ENCODE measurements at regions not wholly inside any gene's neighbourhood (a gene's known extent, or its start where the extent isn't known, plus 50 kb on each side); places are given as distances from the start of the nearest gene placed in this dataset.
"Not testable (repeated sequence)": the region's sequence is repeated elsewhere in the genome, so short reads cannot be mapped to it uniquely, and the experiment has no call there.

DNA sequence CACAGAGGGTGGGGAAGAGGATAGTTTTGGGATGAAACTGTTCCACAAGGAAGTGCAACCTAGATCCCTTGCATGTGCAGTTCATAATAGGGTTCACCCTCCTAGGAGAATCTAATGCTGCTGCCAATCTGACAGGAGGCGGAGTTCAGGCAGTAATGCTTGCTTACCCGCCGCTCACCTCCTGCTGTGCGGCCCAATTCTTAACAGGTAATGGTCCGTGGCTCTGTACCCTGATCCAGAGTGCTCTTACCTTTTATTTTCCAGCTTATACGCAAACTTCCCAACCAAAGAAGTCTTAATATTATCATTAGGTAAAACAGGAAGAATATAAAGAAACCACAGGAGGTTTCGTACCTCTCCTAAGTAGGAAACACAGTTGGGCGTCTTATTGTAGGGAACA lies 82.7 kb upstream of the CD302 start:
- Mint-ChIP-seq H3K4me1 (ENCODE audit: low read depth) (peaks cover 8% of the 10 kb centered on the region), H3K36me3 (ENCODE audit: low read depth) (no peaks in the 10 kb centered on the region), H3K27ac (no peak overlapping the region), H3K27me3 (ENCODE audit: insufficient read depth) (peaks cover 12% of the 10 kb centered on the region), H3K9me3 (no peaks in the 10 kb centered on the region), H3K4me3 (no peak overlapping the region)
- no peak for TF ChIP-seq CTCF (IDR thresholded peaks at IDR 0.05)
- DNase-seq, result no peak

DNA sequence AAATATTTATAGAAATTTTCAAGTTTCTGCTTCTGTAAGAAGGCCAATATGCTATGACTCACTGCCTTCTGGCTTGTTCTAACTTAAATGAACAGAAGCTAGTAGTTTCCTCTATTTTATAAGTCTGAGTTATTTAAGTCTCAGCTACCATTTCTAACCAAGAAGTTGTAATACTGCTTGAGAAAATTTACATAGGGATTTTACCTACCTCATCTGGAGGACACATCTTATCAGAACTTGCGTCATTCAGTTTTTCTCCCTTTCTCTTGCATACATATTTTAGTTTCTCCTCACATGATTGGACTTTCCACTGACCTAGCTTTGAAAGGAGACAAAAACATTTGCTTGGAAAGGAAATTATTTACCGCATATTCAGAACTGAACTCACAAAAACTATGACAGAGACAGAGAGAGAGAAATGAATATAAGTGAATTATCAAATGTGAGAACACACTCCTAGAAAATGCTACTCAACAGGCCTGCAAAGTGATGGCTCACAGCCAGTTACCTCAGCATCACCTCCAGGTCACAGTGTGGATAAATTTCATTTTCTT lies 81.1 kb upstream of the CD302 start:
- Mint-ChIP-seq H3K9me3 (no peaks in the 10 kb centered on the region), H3K4me1 (ENCODE audit: low read depth) (peaks cover 8% of the 10 kb centered on the region), H3K36me3 (ENCODE audit: low read depth) (no peaks in the 10 kb centered on the region), H3K27ac (no peak overlapping the region), H3K4me3 (no peak overlapping the region), H3K27me3 (ENCODE audit: insufficient read depth) (peaks cover 12% of the 10 kb centered on the region)
- no peak for TF ChIP-seq CTCF (IDR thresholded peaks at IDR 0.05)
- peak; percentile 35 for DNase-seq

- Mint-ChIP-seq H3K36me3 (ENCODE audit: low read depth) (no peaks in the 10 kb centered on the region), H3K27ac (no peak overlapping the region), H3K4me3 (no peak overlapping the region), H3K27me3 (ENCODE audit: insufficient read depth) (peaks cover 10% of the 10 kb centered on the region; the same call in 1 of the 2 replicates), H3K4me1 (ENCODE audit: low read depth) (peaks cover 8% of the 10 kb centered on the region), H3K9me3 (no peaks in the 10 kb centered on the region)
- no peak for TF ChIP-seq CTCF (IDR thresholded peaks at IDR 0.05)
- DNase-seq, result no peak
Measured at GRCh38 chr2:159875083-159875482, 77.1 kb upstream of the CD302 start.

DNA sequence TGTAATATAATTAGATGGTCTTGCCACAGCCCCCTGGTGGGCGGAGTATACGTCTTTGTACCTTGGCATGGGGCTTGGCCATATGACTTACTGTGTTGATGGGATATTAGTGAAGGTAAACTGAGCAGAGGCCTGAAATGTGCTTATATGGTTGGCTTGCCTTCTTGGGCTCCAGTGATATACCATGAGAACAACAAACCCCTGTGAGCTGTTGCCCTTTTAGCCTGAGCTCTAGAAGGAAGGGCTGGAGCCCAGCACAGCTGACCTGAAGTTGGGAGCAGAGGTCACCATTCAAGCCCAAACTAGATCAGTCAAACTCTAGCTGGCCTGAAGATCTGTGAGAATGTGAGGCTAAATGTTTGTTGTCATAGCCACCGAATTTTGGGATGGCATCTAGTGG lies 75.2 kb upstream of the CD302 start:
- TF ChIP-seq CTCF (IDR thresholded peaks at IDR 0.05), result 0 out of 2 replicates have a peak, but pooled peaks have one; percentile 11
- Mint-ChIP-seq H3K36me3 (ENCODE audit: low read depth) (no peaks in the 10 kb centered on the region), H3K27me3 (ENCODE audit: insufficient read depth) (peaks cover 11% of the 10 kb centered on the region; the same call in 1 of the 2 replicates), H3K4me3 (no peak overlapping the region), H3K9me3 (no peaks in the 10 kb centered on the region), H3K4me1 (ENCODE audit: low read depth) (no peaks in the 10 kb centered on the region), H3K27ac (no peak overlapping the region)
- DNase-seq, result no peak

GRCh38 chr2:159872353-159872752 lies 74.3 kb upstream of the CD302 start:
- H3K4me1 Mint-ChIP-seq (ENCODE audit: low read depth), result no peaks in the 10 kb centered on the region
- H3K9me3 Mint-ChIP-seq, result no peaks in the 10 kb centered on the region
- no peak for DNase-seq
- H3K27me3 Mint-ChIP-seq (ENCODE audit: insufficient read depth), result peaks cover 10% of the 10 kb centered on the region; the same call in 1 of the 2 replicates
- no peak for TF ChIP-seq CTCF (IDR thresholded peaks at IDR 0.05)
- no peak overlapping the region for H3K27ac Mint-ChIP-seq
- H3K4me3 Mint-ChIP-seq, result no peak overlapping the region
- H3K36me3 Mint-ChIP-seq (ENCODE audit: low read depth), result no peaks in the 10 kb centered on the region

GRCh38 chr2:159868598-159869159 lies 70.7 kb upstream of the CD302 start:
- H3K4me3 Mint-ChIP-seq; H3K27ac Mint-ChIP-seq; H3K27me3 Mint-ChIP-seq (ENCODE audit: insufficient read depth); H3K4me1 Mint-ChIP-seq (ENCODE audit: low read depth); H3K9me3 Mint-ChIP-seq; DNase-seq; H3K36me3 Mint-ChIP-seq (ENCODE audit: low read depth): not testable (repeated sequence)
